ENCODE measurements at regions not wholly inside any gene's neighbourhood (a gene's known extent, or its start where the extent isn't known, plus 50 kb on each side); places are given as distances from the start of the nearest gene placed in this dataset.

GRCh38 chr21:21675601-21676000, 677.4 kb downstream of the NCAM2 start:
- WGBS (ENCODE audit: insufficient coverage), result no CpG with 5 or more reads among the region's 5 CpGs
- no peak overlapping the region for H3K4me3 Mint-ChIP-seq
- H3K27me3 ChIP-seq (replicated peaks in 1 of 2; ENCODE audit: control insufficient read depth in 2 of 2, extremely low read depth in 1 of 2, insufficient read depth in 2 of 2, low read length in 1 of 2), result no peaks in the 10 kb centered on the region
- no peak for DNase-seq
- no peaks in the 10 kb centered on the region for H3K9me3 ChIP-seq
- no peak overlapping the region for H3K27ac ChIP-seq (ENCODE audit: low read length)
- H3K27me3 Mint-ChIP-seq, result no peaks in the 10 kb centered on the region
- ChIA-PET CTCF (no interaction called here), POLR2A (no interaction called here)
- no peaks in the 10 kb centered on the region for H3K36me3 Mint-ChIP-seq
- H3K4me1 Mint-ChIP-seq, result no peaks in the 10 kb centered on the region
- H3K36me3 ChIP-seq (ENCODE audit: control insufficient read depth in 2 of 2, extremely low read depth in 1 of 2, insufficient read depth in 1 of 2, low read length in 1 of 2), result no peaks in the 10 kb centered on the region
- H3K4me3 ChIP-seq (ENCODE audit: control insufficient read depth in 1 of 2, extremely low read depth in 1 of 2, low read length in 1 of 2), result no peak overlapping the region
- ATAC-seq (replicated peaks in 1 of 4), result no peak
- H3K4me1 ChIP-seq (ENCODE audit: control insufficient read depth in 1 of 2, extremely low read depth in 1 of 2, insufficient read depth in 2 of 2, low read length in 2 of 2), result no peaks in the 10 kb centered on the region
- H3K27ac Mint-ChIP-seq, result no peak overlapping the region
- H3K9me3 Mint-ChIP-seq, result peaks cover 8 to 30% (median 14%) of the 10 kb centered on the region in 3 donors

GRCh38 chr21:21682172-21682571, 684.0 kb downstream of the NCAM2 start:
- Mint-ChIP-seq H3K36me3 (no peaks in the 10 kb centered on the region), H3K4me3 (no peak overlapping the region), H3K27me3 (no peaks in the 10 kb centered on the region), H3K4me1 (no peaks in the 10 kb centered on the region), H3K27ac (no peak overlapping the region), H3K9me3 (peaks cover 11 to 41% (median 17%) of the 10 kb centered on the region in 3 donors)
- CTCF ChIA-PET, result no interaction called here
- no peaks in the 10 kb centered on the region for H3K27me3 ChIP-seq (replicated peaks in 1 of 2; ENCODE audit: control insufficient read depth in 2 of 2, extremely low read depth in 1 of 2, insufficient read depth in 2 of 2, low read length in 1 of 2)
- POLR2A ChIA-PET, result no interaction called here
- ATAC-seq (replicated peaks in 1 of 4) (no peak), DNase-seq (no peak)
- H3K4me1 ChIP-seq (ENCODE audit: control insufficient read depth in 1 of 2, extremely low read depth in 1 of 2, insufficient read depth in 2 of 2, low read length in 2 of 2), result no peaks in the 10 kb centered on the region
- H3K9me3 ChIP-seq, result no peaks in the 10 kb centered on the region
- no peaks in the 10 kb centered on the region for H3K36me3 ChIP-seq (ENCODE audit: control insufficient read depth in 2 of 2, extremely low read depth in 1 of 2, insufficient read depth in 1 of 2, low read length in 1 of 2)
- H3K27ac ChIP-seq (ENCODE audit: low read length), result no peak overlapping the region
- no CpG with 5 or more reads among the region's 2 CpGs for WGBS (ENCODE audit: insufficient coverage)
- no peak overlapping the region for H3K4me3 ChIP-seq (ENCODE audit: control insufficient read depth in 1 of 2, extremely low read depth in 1 of 2, low read length in 1 of 2)

GRCh38 chr21:21688889-21689288, 690.7 kb downstream of the NCAM2 start:
- 64% methylated on average over 3 of the region's 8 CpGs for WGBS (ENCODE audit: insufficient coverage)
- CTCF ChIA-PET, result no interaction called here

GRCh38 chr21:21690068-21690665, 692.0 kb downstream of the NCAM2 start:
- Mint-ChIP-seq H3K4me3 (no peak overlapping the region), H3K27me3 (no peaks in the 10 kb centered on the region), H3K36me3 (no peaks in the 10 kb centered on the region), H3K27ac (no peak overlapping the region), H3K9me3 (peaks cover 7 to 9% (median 9%) of the 10 kb centered on the region in 3 donors), H3K4me1 (no peaks in the 10 kb centered on the region)
- ChIA-PET POLR2A (no interaction called here), CTCF (interaction anchor here in 1 of 2 donors (0.6 kb wide), 1 partner anchor 292 kb away, joined by 3 read pairs; no protein-coding TSS in a partner anchor)
- DNase-seq (no peak), ATAC-seq (replicated peaks in 1 of 4) (no peak)
- Histone ChIP-seq H3K9me3 (no peaks in the 10 kb centered on the region), H3K27ac (ENCODE audit: low read length) (no peak overlapping the region), H3K4me3 (ENCODE audit: control insufficient read depth in 1 of 2, extremely low read depth in 1 of 2, low read length in 1 of 2) (no peak overlapping the region), H3K36me3 (ENCODE audit: control insufficient read depth in 2 of 2, extremely low read depth in 1 of 2, insufficient read depth in 1 of 2, low read length in 1 of 2) (no peaks in the 10 kb centered on the region), H3K27me3 (replicated peaks in 1 of 2; ENCODE audit: control insufficient read depth in 2 of 2, extremely low read depth in 1 of 2, insufficient read depth in 2 of 2, low read length in 1 of 2) (no peaks in the 10 kb centered on the region), H3K4me1 (ENCODE audit: control insufficient read depth in 1 of 2, extremely low read depth in 1 of 2, insufficient read depth in 2 of 2, low read length in 2 of 2) (no peaks in the 10 kb centered on the region)
- no CpG with 5 or more reads among the region's 3 CpGs for WGBS (ENCODE audit: insufficient coverage)

More at GRCh38 chr21:21688889-21689288, 690.7 kb downstream of the NCAM2 start:
- ATAC-seq (replicated peaks in 1 of 4) (no peak), DNase-seq (no peak)
- Mint-ChIP-seq H3K4me3 (no peak overlapping the region), H3K4me1 (no peaks in the 10 kb centered on the region), H3K36me3 (no peaks in the 10 kb centered on the region), H3K27me3 (no peaks in the 10 kb centered on the region), H3K27ac (no peak overlapping the region), H3K9me3 (peaks cover 7 to 9% (median 9%) of the 10 kb centered on the region in 3 donors)
- no peaks in the 10 kb centered on the region for H3K9me3 ChIP-seq
- H3K36me3 ChIP-seq (ENCODE audit: control insufficient read depth in 2 of 2, extremely low read depth in 1 of 2, insufficient read depth in 1 of 2, low read length in 1 of 2), result no peaks in the 10 kb centered on the region
- H3K27me3 ChIP-seq (replicated peaks in 1 of 2; ENCODE audit: control insufficient read depth in 2 of 2, extremely low read depth in 1 of 2, insufficient read depth in 2 of 2, low read length in 1 of 2), result no peaks in the 10 kb centered on the region
- H3K27ac ChIP-seq (ENCODE audit: low read length), result no peak overlapping the region
- POLR2A ChIA-PET, result no interaction called here
- H3K4me3 ChIP-seq (ENCODE audit: control insufficient read depth in 1 of 2, extremely low read depth in 1 of 2, low read length in 1 of 2), result no peak overlapping the region
- H3K4me1 ChIP-seq (ENCODE audit: control insufficient read depth in 1 of 2, extremely low read depth in 1 of 2, insufficient read depth in 2 of 2, low read length in 2 of 2), result no peaks in the 10 kb centered on the region

GRCh38 chr21:21712748-21713520, 714.7 kb downstream of the NCAM2 start:
- WGBS (ENCODE audit: insufficient coverage), result no CpG with 5 or more reads among the region's 4 CpGs
- H3K4me1 Mint-ChIP-seq, result no peaks in the 10 kb centered on the region
- H3K36me3 Mint-ChIP-seq, result no peaks in the 10 kb centered on the region
- no peak overlapping the region for H3K4me3 ChIP-seq (ENCODE audit: control insufficient read depth in 1 of 2, extremely low read depth in 1 of 2, low read length in 1 of 2)
- ATAC-seq (replicated peaks in 1 of 4), result no peak
- peaks cover 4 to 21% (median 6%) of the 10 kb centered on the region in 3 donors for H3K9me3 Mint-ChIP-seq
- no peak overlapping the region for H3K4me3 Mint-ChIP-seq
- ChIA-PET CTCF (interaction anchor here in 1 of 2 donors (0.7 kb wide), 1 partner anchor 133 kb away, joined by 3 read pairs; no protein-coding TSS in a partner anchor), POLR2A (no interaction called here)
- no peak overlapping the region for H3K27ac Mint-ChIP-seq
- H3K36me3 ChIP-seq (ENCODE audit: control insufficient read depth in 2 of 2, extremely low read depth in 1 of 2, insufficient read depth in 1 of 2, low read length in 1 of 2), result no peaks in the 10 kb centered on the region
- H3K9me3 ChIP-seq, result no peaks in the 10 kb centered on the region
- H3K27me3 Mint-ChIP-seq, result no peaks in the 10 kb centered on the region
- H3K27me3 ChIP-seq (replicated peaks in 1 of 2; ENCODE audit: control insufficient read depth in 2 of 2, extremely low read depth in 1 of 2, insufficient read depth in 2 of 2, low read length in 1 of 2), result no peaks in the 10 kb centered on the region
- no peaks in the 10 kb centered on the region for H3K4me1 ChIP-seq (ENCODE audit: control insufficient read depth in 1 of 2, extremely low read depth in 1 of 2, insufficient read depth in 2 of 2, low read length in 2 of 2)
- no peak for DNase-seq
- H3K27ac ChIP-seq (ENCODE audit: low read length), result no peak overlapping the region

GRCh38 chr21:21713651-21714180, 715.5 kb downstream of the NCAM2 start:
- Mint-ChIP-seq H3K36me3 (no peaks in the 10 kb centered on the region), H3K4me3 (no peak overlapping the region), H3K9me3 (peaks cover 1 to 17% (median 4%) of the 10 kb centered on the region in 3 donors), H3K27ac (no peak overlapping the region), H3K27me3 (no peaks in the 10 kb centered on the region), H3K4me1 (no peaks in the 10 kb centered on the region)
- WGBS (ENCODE audit: insufficient coverage), result no CpG with 5 or more reads among the region's 3 CpGs
- no peaks in the 10 kb centered on the region for H3K9me3 ChIP-seq
- ChIA-PET POLR2A (no interaction called here), CTCF (no interaction called here)
- H3K27ac ChIP-seq (ENCODE audit: low read length), result no peak overlapping the region
- DNase-seq (no peak), ATAC-seq (replicated peaks in 1 of 4) (no peak)
- no peaks in the 10 kb centered on the region for H3K36me3 ChIP-seq (ENCODE audit: control insufficient read depth in 2 of 2, extremely low read depth in 1 of 2, insufficient read depth in 1 of 2, low read length in 1 of 2)
- H3K4me3 ChIP-seq (ENCODE audit: control insufficient read depth in 1 of 2, extremely low read depth in 1 of 2, low read length in 1 of 2), result no peak overlapping the region
- no peaks in the 10 kb centered on the region for H3K4me1 ChIP-seq (ENCODE audit: control insufficient read depth in 1 of 2, extremely low read depth in 1 of 2, insufficient read depth in 2 of 2, low read length in 2 of 2)
- no peaks in the 10 kb centered on the region for H3K27me3 ChIP-seq (replicated peaks in 1 of 2; ENCODE audit: control insufficient read depth in 2 of 2, extremely low read depth in 1 of 2, insufficient read depth in 2 of 2, low read length in 1 of 2)

Data from T-cell (primary cell).